HK-2 (cell line): ENCODE measurements at regions not wholly inside any gene's neighbourhood (a gene's known extent, or its start where the extent isn't known, plus 50 kb on each side); places are given as distances from the start of the nearest gene placed in this dataset.
"Not testable (repeated sequence)": the region's sequence is repeated elsewhere in the genome, so short reads cannot be mapped to it uniquely, and the experiment has no call there.

ENCODE experiments used
- DNase-seq: peaks from one replicate; pipeline ENCODE4 v3.0.0-alpha.2; 2018; ENCODE audit not compliant: unreplicated experiment

DNA sequence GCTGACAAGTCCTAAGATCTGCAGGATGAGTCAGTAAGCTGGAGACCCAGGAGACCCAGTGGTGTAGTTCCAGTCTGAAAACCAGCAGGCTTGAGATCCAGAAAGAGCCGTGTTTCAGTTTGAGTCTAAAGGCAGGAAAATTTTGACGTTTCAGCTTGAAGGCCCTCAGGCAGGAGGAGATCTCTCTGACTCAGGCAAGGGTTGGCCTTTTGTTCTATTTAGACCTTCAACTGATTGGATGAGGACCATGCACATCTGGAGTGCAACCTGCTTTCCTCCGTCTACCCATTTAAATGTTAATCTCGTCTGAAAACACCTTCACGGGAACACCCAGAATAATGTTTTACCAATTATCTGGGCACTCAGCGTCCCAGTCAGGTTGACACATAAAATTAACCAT, 69.5 kb downstream of the NPIPA7 start:
- DNase-seq, result not testable (repeated sequence)

DNA sequence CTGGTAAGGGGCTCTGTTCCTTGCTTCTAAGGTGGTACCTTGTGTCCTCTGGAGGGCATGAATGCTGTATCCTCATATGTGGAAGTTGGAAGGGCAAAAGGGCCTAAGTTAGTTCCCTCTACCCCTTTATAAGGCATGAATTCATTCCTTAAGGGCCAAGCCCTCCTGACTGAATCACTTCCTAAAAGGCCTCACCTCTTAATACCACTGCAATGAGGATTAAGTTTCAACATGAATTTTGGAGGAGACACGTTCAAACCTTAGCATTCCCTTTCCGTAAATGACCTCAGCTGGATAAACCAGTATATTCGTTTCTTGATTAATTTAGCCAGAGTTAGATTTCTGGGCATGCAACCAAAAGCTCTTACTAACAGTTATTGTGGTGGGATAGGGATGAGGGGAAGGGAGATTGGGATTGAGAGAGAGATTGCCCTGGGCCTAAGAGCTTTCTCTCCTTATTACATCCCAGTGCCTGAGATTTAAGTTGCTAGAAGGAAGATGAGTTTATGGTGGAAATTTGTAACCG, 70.8 kb downstream of the NPIPA7 start:
- not testable (repeated sequence) for DNase-seq

DNA sequence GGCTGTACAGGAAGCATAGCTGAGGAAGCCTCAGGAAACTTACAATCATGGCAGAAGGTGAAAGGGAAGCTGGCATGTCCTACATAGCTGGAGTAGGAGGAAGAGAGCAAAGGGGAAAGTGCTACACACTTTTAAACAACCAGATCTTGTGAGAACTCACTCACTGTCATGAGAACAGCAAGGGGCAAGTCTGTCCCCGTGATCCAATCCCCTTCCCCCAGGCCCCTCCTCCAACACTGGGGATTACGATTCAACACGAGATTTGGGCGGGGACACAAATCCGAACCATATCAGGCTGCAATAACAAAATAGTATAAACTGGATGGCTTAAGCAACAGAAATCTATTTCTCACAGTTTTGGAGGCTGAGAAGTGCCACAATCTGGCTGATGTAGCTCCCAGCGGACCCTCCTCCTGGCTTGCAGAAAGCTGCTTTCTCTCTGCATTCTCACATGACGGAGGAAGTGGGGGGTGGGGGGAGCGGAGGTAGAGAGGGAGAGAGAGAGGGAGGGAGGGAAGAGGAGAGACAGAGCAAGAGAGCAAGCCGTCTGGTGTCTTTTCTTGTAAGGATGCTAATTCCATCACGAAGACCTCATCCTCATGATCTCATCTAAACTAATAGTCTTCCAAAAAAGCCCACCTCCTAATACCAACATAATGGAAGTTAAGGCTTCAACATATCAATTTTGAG, 72.9 kb downstream of the NPIPA7 start:
- not testable (repeated sequence) for DNase-seq

DNA sequence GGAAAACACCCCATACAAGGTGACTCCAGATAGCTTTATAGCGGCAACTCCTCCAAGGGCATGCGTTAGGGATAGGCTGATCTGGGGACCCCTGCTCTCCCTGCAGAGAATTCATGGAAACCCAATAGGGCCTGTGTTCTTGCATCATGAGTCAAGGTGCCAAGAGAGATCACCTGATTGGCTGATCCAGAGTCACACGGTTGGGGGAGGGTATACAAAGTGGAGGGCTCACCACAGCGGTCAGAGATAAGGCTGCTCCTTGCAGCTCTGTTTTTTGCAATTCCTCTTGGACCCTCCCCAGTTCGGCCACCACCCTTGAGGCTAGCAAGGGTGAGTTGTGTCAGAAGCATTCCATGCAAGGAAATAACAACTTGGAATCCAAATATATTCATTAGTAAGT, 79.6 kb downstream of the NPIPA7 start:
- not testable (repeated sequence) for DNase-seq

DNA sequence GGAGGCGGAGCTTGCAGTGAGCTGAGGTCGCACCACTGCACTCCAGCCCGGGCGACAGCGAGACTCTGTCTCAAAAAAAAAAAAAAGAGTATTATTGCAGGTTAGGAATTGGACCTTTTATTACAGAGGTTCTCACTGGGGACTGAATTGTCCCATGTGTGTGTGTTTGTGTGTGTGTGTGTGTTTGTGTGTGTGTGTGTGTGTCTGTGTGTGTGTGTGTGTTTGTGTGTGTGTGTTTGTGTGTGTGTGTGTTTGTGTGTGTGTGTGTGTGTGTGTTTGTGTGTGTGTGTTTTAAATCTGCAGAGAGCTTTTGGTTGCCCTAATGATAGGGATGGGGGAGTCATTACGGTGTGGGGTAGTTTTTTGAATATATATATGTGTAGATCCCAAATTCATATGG, 84.9 kb downstream of the NPIPA7 start:
- DNase-seq, result not testable (repeated sequence)

DNA sequence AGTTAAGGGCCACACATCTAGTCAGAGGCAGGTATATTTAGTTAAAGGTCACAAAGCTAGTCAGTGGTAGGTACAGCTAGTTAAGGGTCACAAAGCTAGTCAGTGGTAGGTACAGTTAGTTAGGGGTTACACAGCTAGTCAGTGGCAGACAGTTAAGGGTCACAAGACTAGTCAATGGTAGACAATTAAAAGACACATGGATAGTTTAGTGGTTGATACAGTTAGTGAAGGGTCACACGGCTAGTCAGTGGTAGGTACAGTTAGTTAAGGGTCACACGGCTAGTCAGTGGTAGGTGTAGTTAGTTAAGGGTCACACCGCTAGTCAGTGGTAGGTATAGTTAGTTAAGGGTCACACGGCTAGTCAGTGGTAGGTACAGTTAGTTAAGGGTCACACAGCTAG, 110.0 kb downstream of the NPIPA7 start:
- not testable (repeated sequence) for DNase-seq

DNA sequence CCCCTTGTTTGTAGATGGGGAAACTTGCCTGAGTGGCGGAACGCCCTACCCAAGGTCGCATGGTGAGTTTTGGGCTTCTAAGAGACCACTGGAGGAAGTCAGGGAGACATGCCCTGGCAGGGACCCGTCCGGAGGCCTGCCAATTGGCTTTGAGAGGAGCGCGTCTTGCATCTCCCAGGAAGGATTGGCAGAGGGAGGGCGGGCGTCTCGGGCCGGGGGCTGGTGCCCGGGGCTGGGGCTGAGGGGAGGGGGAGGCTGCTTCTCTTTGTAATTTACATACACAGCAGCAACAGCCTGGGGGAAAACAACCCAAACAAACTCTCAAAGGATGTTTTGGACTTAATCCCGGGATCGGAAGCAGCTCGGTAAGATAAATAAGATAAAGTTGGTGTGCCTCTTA, 110.5 kb downstream of the NPIPA7 start:
- DNase-seq, result not testable (repeated sequence)

DNA sequence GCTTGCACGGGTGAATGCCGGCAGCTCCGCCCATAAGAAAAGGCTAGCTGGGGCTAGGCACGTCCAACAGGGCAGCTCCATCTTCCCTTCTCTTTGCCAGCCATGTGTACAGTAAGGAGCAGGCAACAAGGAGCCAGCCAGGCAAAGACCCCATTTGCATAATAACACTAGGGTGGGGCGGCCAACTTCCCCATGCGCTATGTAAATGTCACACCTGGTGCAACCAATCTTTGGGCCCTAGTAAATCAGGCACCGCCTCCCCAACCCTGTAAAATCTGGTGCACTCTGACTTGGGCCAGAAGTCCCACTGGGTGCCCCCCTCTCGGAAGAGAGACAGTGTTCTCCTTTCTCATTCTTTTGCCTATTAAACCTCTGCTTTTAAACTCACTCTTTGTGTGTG, 115.2 kb downstream of the NPIPA7 start:
- DNase-seq, result not testable (repeated sequence)

DNA sequence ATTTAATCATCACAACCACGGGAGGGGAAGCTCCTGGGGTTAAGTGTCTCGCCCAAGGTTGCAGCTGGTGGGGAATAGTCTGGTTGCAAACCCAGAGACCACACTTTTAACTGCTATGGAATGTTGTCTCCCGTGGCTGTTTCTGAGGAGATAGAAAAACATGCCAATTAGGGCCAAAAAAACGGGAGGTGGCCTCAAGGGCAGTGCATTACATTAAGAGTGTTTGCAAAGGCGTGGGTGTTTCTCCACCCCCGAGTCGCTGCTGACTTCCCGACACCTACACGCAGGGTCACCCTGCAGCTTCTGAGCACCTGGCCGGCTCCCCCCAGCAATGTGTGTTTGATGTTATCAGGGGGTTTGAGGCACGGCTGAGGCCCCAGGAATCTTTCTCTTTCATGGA, 116.1 kb downstream of the NPIPA7 start:
- DNase-seq, result not testable (repeated sequence)

DNA sequence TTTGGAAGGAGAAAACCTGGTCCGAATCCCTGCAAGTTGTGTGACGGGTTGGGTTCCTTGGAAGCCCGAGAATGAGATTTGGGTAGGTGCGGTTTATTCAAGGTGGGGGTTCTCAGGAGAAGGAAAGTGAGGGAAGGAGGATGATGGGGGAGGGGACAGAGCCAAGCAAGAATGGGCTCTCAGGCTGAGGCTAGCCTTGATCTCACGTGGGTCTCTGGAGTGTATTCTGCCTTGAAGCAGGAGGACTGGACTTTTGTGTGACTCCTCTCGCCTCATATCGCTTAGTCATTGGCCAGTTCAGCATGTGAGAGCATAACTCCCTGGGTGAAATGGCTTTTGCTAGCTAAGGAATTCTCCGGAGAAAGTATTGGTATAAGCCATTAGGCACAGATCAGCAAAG, 120.9 kb downstream of the NPIPA7 start:
- DNase-seq, result not testable (repeated sequence)

DNA sequence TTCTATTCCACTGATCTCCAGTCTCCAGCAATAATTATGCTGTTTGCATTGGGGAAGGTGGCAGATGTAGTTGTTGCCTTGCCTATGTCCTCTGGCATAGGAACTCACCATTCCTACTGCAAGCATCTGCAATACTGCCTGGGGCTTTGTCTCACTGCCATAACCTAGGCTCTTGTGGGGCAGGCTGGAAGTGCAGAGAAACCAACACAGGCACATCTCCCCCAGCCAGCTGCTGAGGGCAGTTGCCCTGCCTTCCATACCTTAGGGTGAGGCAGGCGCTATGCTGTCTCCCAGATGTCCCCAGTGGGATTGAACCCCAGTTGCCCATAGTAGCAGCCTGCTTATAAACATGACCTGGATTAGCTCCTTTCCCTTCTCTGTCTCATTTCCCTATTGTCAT, 128.1 kb downstream of the NPIPA7 start:
- not testable (repeated sequence) for DNase-seq

DNA sequence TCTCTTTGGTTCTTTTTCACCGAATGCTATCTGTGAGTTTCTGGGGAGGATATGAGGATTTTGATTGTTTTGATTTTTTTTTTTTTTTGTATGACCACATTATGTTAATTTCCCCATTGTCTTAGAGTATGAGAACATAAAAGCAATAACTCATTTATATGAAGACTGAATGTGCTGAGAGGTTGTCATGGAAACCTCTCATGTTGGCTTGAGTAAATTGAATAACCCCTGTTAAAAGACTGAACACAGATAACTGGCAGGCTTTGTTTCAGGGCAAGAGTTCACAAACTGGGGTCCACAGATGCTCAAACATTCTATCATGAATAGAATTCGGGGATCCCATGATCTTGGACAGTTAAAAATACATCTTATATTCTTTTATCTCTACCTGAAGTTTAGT, 129.4 kb downstream of the NPIPA7 start:
- DNase-seq, result not testable (repeated sequence)

DNA sequence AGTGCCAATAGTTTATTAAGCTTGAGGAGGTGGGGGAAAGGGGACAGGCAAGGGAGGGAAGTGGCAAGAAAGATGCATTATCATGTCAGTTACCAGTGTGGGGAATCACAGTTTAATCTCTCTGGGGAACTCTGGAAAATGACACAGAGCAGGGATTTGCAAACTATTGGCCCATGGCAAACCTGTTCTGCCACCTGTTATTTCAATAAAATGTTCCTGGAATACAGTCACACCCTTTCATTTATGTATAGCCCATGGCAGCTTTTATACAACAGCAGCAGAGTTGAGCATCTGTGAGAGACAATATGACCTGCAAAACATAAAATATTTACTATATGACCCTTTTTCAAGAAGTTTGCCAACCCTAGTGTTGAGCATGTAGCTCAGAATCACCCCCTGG, 140.5 kb downstream of the NPIPA7 start:
- DNase-seq, result not testable (repeated sequence)

DNA sequence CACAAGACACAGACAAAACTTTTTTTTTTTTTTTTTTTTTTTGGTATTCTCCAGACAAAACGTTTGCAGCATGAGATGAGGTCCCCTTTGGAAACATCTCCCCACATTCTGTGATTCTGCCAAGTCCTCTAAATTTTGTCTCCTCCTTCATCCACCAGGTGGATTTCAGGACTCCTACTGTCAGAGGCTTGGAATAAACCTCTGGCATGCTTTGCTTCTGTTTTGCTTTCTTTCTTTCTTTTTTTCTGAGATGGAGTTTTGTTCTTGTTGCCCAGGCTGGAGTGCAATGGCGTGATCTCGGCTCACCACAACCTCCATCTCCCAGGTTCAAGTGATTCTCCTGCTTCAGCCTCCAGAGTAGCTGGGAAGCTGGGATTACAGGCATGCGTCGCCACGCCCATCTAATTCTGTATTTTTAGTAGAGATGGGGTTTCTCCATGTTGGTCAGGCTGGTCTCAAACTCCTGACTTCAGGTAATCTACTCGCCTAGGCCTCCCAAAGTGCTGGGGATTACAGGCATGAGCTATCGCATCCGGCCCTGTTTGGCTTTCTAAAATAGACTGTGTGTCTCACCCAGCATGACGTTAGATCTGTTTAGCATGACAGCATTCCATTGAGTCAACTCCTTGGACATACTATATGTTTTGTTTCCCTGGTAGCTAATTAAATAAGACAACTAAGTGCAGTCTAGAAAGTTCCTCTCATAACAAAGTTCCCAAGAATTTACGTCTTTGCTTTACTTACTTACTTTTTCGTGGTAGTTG, 142.5 kb downstream of the NPIPA7 start:
- not testable (repeated sequence) for DNase-seq

DNA sequence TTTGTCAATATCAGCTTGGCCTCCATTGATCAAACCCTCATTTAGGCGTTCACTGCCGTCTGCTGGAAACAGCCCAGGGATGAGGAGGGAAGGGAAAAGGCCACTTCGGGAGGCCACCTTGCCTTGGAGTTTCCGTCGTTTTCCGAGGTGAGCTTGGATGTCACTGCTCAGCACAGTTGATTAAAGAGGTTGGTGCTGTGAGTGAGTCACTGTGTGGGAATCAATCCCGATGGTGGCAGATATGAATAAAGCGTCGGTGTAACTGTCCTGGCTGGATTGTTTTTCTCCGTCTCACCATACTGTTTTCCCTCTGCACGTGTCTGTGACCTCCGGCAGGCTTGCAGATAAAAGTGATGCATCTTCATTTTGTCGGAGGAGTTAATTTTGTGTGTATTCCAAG, 148.1 kb downstream of the NPIPA7 start:
- DNase-seq, result not testable (repeated sequence)

DNA sequence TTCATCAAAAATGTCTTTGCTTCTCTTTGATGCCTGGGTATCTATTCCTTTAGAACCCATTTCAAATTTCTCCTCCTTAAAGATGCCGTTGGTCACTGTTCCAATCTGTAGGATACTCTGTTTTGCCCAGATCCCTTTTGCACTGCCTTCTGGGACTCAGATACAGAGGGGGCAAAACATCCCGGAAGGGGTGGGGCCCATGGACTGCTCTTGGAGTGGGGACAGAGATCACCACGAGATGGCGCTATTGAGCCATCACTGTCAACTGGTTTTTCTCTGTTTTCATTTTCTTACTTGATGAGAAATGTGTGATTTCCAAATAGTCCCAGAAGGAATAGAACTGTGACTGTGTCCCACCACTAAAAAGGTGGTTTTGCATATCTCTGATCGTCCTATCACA, 151.8 kb downstream of the NPIPA7 start:
- not testable (repeated sequence) for DNase-seq

DNA sequence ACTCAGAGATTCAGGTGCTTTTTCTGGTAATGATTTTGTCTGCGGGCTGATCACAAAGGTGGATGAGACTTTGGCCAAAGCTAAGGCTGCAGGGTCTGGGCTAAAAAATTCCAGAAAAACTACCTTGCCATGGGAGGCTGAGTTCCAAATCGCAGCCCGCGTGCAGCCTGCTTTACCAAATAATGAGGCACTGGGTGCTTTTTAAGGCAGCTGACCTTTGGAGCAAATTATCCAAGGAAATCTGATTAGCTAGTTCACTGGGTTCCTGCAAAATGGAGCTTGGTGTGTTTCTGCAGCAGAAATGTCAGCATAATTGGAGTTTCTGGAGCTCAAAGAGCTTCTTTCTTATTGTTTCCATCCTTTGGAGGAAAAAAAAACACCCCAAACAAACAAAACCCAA, 156.6 kb downstream of the NPIPA7 start:
- not testable (repeated sequence) for DNase-seq

DNA sequence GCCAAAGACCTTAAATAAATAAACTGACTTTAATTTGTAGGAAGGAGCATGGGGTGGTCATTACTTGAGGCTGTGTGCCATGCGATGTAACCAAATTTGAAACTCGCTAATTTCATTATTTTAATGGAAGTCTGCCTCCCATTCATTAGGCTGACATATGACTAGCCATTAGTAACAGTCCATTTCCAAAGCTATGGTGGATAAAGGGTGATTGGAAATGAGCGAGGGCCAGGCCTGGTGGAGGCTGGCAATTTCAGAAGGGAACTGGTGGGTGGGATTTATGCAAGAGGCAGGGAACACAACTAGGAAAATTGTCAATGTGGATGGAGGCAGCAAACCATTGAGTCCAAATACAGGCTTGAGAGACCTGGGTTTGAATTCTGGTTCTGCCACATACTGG, 157.2 kb downstream of the NPIPA7 start:
- DNase-seq, result not testable (repeated sequence)

DNA sequence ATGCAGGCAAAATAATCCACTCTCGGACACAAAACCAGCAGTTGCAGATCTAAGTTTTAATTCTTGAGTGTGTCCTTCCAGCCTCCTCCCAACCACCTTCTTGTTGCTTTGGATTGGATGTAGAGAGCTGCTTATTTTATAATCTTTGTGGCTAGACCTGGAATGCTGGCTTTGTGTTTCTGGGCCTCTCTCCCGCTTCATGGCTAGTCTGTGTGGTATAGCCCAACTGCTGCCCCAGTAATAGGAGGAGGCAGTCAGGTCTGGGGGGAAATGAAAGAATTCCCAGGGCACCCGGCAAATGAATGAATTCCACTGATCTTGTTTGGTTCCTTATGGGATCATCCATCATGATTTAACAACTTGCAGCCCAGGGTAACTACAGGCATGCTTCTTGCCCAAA, 170.8 kb downstream of the NPIPA7 start:
- not testable (repeated sequence) for DNase-seq

DNA sequence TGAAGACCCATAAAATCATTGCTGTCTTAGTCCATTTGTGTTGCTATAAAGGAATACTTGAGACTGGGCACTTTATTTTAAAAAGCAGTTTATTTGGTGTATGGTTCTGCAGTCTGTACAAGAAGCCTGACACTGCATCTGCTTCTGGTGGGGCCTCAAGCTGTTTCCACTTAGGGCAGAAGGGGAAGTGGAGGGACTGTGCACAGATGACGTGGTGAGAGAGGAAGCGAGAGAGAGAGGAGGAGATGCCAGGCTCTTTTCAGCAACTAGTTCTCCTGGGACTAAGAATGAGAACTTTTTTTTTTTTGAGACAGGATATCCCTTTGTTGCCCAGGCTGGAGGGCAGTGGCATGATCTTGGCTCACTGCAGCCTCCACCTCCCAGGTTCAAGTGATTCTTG, 171.9 kb downstream of the NPIPA7 start:
- not testable (repeated sequence) for DNase-seq

DNA sequence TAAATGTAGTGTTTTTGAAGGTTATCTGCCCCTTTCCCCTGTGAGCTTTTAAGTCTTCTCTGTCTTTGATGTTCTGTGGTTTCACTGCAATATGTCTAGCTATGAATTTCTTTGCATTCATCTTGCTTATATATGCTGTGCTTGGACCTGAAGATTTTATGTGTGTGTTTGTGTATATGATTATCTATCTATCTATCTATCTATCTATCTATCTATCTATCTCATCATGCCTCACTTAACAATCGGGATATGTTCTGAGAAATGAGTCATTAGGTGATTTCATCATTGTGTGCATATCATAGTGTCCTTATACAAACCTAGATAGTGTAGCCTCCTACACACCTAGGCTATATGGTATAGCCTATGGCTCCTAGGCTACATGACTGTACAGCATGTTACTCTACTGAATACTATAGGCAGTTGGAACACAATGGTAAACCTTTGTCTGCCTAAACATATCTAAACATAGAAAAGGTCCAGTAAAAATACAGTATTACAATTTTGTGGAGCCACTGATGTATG, 173.9 kb downstream of the NPIPA7 start:
- DNase-seq, result not testable (repeated sequence)

DNA sequence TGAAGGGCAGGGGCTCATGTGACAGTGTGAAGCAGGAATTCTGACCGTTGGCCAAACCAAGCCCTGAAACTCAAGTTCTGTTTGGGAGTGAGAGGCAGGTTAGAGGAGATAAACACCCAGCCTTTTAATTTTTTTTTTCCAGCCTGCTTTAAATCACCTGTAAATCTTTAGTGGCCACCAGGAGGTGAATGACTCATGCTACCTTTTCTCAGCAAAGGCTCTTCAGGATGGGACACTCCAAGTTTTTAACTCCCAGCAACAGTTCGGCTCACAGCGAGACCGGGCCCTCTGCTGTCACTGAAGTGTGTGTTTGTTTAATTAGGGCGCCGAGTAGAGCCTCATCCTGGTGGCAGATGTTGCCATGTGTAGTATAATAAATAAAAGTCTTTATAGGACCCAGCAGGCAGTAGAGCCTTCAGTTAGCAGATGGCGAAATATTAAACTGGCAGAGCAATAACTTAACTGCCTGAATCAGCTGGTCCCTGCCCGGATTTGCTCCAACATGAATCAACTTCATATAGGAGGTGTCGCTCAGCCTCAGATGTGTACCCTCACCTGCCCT, 180.3 kb downstream of the NPIPA7 start:
- not testable (repeated sequence) for DNase-seq
